ENCODE measurements at regions not wholly inside any gene's neighbourhood (a gene's known extent, or its start where the extent isn't known, plus 50 kb on each side); places are given as distances from the start of the nearest gene placed in this dataset.

GRCh38 chr7:155962968-155963300 is 150.7 kb upstream of the SHH start:
- TF ChIP-seq EZH2 (IDR thresholded peaks at IDR 0.05; ENCODE audit: insufficient read depth, poor library complexity, severe bottlenecking) (no peak), EZH2phosphoT487 (IDR thresholded peaks at IDR 0.05; ENCODE audit: insufficient read depth, low read depth) (no peak)

All from GM23248 (cell line).